GM21529 (cell line): ENCODE measurements at regions not wholly inside any gene's neighbourhood (a gene's known extent, or its start where the extent isn't known, plus 50 kb on each side); places are given as distances from the start of the nearest gene placed in this dataset.
A peak's percentile ranks its signal among the peaks of the same experiment; 100 is the strongest.
"Not testable (repeated sequence)": the region's sequence is repeated elsewhere in the genome, so short reads cannot be mapped to it uniquely, and the experiment has no call there.

ENCODE experiments used
- ATAC-seq: cut with Tn5 transposase; IDR thresholded peaks from one replicate; pipeline ENCODE4 v1.9.1; 2021; ENCODE audit not compliant: unreplicated experiment

GRCh38 chr16:32116080-32116479 is 137.0 kb upstream of the TP53TG3D start:
- ATAC-seq, result no peak

DNA sequence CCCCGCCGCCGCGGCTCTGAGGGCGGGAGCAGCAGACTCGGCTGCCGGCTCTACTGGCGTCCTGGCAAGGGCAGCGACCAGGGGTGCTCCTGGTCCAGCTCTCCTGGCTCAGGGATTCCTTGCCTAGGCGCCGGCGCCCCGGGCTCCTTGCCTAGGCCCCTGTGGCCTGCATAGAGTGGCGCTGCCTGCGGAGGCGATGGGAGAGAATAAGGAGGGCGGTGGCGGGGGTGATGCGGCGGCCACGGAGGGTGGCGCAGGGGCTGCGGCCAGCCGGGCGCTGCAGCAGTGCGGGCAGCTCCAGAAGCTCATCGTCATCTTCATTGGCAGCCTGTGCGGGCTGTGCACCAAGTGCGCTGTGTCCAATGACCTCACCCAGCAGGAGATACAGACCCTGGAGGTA is 136.6 kb upstream of the TP53TG3D start:
- not testable (repeated sequence) for ATAC-seq

DNA sequence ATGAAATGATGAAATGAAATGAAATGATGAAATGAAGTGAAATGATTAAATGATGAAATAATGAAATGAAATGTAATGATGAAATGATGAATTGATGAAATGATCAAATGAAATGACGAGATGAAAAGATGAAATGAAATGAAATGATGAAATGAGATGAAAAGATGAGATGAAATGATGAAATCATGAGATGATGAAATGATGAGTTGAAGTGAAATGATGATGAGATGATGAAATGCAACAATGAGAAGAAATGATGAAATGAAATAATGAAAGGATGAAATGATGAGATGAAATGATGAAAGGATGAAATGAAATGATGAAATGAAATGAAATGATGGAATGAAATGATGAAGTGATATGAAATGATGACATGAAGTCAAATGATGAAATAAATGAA is 132.7 kb upstream of the TP53TG3D start:
- not testable (repeated sequence) for ATAC-seq

- not testable (repeated sequence) for ATAC-seq
These were observed 132.3 kb upstream of the TP53TG3D start for GRCh38 chr16:32120779-32121178.

DNA sequence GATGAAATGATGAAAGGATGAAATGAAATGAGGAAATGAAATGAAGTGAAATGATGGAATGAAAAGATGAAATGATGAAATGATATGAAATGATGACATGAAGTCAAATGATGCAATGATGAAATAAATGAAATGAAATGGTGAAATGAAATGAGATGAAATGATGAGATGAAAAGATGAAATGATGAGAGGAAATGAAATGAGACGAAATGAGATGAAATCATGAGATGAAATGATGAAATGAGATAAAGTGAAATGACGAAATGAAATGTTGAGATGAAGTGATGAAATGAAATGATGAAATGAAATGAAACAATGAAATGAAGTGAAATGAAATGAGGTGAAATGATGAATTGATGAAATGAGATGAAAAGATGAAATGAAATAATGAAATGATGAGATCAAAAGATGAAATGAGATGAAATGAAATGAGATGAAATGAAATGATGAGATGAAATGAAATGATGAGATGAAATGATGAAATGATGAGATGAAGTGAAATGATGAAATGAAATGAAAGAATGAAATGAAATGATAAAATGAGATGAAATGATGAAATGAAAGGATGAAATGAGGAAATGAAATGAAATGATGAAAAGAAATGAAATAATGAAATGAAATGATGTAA is 131.7 kb upstream of the TP53TG3D start:
- not testable (repeated sequence) for ATAC-seq

DNA sequence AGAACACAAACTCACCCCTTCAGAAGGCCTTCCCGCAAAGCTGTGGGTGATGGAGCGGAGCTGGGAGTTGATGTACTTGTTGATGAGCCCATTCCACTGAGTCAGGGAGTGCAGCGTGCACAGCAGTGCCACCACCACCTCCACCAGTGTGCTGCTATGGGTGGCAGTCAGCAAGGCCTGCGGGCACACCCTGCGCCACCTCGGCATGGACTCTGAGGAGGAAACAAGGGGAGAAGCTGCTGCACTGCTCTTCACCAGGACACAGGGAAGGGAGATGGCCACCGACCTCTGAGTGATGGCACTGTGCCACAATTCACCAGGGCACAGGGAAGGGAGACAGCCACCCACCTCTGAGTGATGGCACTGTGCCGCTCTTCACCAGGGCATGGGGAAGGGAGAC is 100.7 kb upstream of the TP53TG3D start:
- ATAC-seq, result not testable (repeated sequence)

GRCh38 chr16:32187918-32188669 is 65.0 kb upstream of the TP53TG3D start:
- peak; percentile 84 for ATAC-seq

- ATAC-seq, result not testable (repeated sequence)
These were observed 50.5 kb upstream of the TP53TG3D start for GRCh38 chr16:32202585-32202984.
